ENCODE measurements at regions not wholly inside any gene's neighbourhood (a gene's known extent, or its start where the extent isn't known, plus 50 kb on each side); places are given as distances from the start of the nearest gene placed in this dataset.

- H3K36me3 ChIP-seq (ENCODE audit: control insufficient read depth in 3 of 3, insufficient read depth in 3 of 3, low read length in 3 of 3): no peaks in the 10 kb centered on the region
- H3K27ac ChIP-seq (ENCODE audit: low read depth, low read length): no peak overlapping the region
- no peak overlapping the region for H3K4me3 ChIP-seq (ENCODE audit: low read length in 3 of 3)
- H3K4me1 ChIP-seq (ENCODE audit: control insufficient read depth in 3 of 3, insufficient read depth in 3 of 3, low read length in 3 of 3): no peaks in the 10 kb centered on the region
- H3K9ac ChIP-seq (ENCODE audit: low read depth in 1 of 3, low read length in 3 of 3): no peak overlapping the region
- H3K27me3 ChIP-seq (ENCODE audit: control insufficient read depth in 3 of 3, insufficient read depth in 3 of 3, low read length in 3 of 3): no peaks in the 10 kb centered on the region
- H3K9me3 ChIP-seq (ENCODE audit: control insufficient read depth in 3 of 3, low read length in 3 of 3): no peaks in the 10 kb centered on the region
These were observed 395.9 kb upstream of the CADM1 start for GRCh38 chr11:115900111-115900510.

DNA sequence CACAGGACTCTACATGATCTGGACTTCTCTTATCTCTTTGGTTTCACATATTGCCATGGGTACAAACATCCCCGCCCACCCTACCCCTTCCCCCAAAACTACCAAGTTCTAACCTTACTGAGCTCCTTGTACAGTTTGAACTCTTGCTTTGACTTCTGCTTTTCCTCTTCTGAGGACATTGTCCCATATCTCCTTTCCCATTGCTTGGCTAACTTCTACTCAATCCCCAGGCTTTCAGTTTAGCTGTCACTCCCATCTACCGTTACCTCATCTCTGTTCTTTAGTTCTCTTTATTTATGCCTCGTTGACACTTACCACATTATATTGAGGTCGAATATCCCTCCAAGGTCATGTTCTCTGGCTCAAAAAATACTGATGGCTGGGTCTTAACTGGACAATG is 393.5 kb upstream of the CADM1 start:
- Histone ChIP-seq H3K9me3 (ENCODE audit: control insufficient read depth in 3 of 3, low read length in 3 of 3) (no peaks in the 10 kb centered on the region), H3K27ac (ENCODE audit: low read depth, low read length) (no peak overlapping the region), H3K4me3 (ENCODE audit: low read length in 3 of 3) (no peak overlapping the region), H3K4me1 (ENCODE audit: control insufficient read depth in 3 of 3, insufficient read depth in 3 of 3, low read length in 3 of 3) (no peaks in the 10 kb centered on the region), H3K9ac (ENCODE audit: low read depth in 1 of 3, low read length in 3 of 3) (no peak overlapping the region), H3K27me3 (ENCODE audit: control insufficient read depth in 3 of 3, insufficient read depth in 3 of 3, low read length in 3 of 3) (peaks cover 0 to 6% (median 0%) of the 10 kb centered on the region in 3 donors), H3K36me3 (ENCODE audit: control insufficient read depth in 3 of 3, insufficient read depth in 3 of 3, low read length in 3 of 3) (no peaks in the 10 kb centered on the region)

- no peaks in the 10 kb centered on the region for H3K4me1 ChIP-seq (ENCODE audit: control insufficient read depth in 3 of 3, insufficient read depth in 3 of 3, low read length in 3 of 3)
- H3K27me3 ChIP-seq (ENCODE audit: control insufficient read depth in 3 of 3, insufficient read depth in 3 of 3, low read length in 3 of 3): peaks cover 0 to 6% (median 0%) of the 10 kb centered on the region in 3 donors
- no peak overlapping the region for H3K4me3 ChIP-seq (ENCODE audit: low read length in 3 of 3)
- no peak overlapping the region for H3K27ac ChIP-seq (ENCODE audit: low read depth, low read length)
- no peak overlapping the region for H3K9ac ChIP-seq (ENCODE audit: low read depth in 1 of 3, low read length in 3 of 3)
- H3K9me3 ChIP-seq (ENCODE audit: control insufficient read depth in 3 of 3, low read length in 3 of 3): no peaks in the 10 kb centered on the region
- H3K36me3 ChIP-seq (ENCODE audit: control insufficient read depth in 3 of 3, insufficient read depth in 3 of 3, low read length in 3 of 3): no peaks in the 10 kb centered on the region
These were observed 391.9 kb upstream of the CADM1 start for GRCh38 chr11:115896084-115896483.

DNA sequence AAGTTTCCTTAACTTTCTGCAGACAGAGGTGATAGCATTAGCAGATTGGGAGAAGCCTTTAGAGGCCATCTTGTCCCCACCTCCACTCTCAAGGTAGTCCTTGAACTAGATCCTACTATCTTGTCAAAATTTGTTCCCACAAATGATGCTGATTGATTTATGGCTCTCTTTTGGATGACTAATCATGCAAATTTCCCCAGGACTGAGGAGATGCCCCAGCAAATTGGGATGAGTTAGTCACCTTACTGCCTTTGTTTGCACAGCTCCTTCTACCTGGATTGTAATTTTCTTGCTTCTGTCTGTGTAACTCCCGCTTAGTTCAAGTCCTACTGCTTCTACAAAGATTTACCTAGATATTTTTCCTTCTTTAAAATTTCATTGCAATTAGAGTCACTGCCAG is 391.4 kb upstream of the CADM1 start:
- no peaks in the 10 kb centered on the region for H3K4me1 ChIP-seq (ENCODE audit: control insufficient read depth in 3 of 3, insufficient read depth in 3 of 3, low read length in 3 of 3)
- H3K27ac ChIP-seq (ENCODE audit: low read depth, low read length): no peak overlapping the region
- peaks cover 0 to 6% (median 0%) of the 10 kb centered on the region in 3 donors for H3K27me3 ChIP-seq (ENCODE audit: control insufficient read depth in 3 of 3, insufficient read depth in 3 of 3, low read length in 3 of 3)
- H3K36me3 ChIP-seq (ENCODE audit: control insufficient read depth in 3 of 3, insufficient read depth in 3 of 3, low read length in 3 of 3): no peaks in the 10 kb centered on the region
- H3K9me3 ChIP-seq (ENCODE audit: control insufficient read depth in 3 of 3, low read length in 3 of 3): no peaks in the 10 kb centered on the region
- H3K4me3 ChIP-seq (ENCODE audit: low read length in 3 of 3): no peak overlapping the region
- no peak overlapping the region for H3K9ac ChIP-seq (ENCODE audit: low read depth in 1 of 3, low read length in 3 of 3)

- no peaks in the 10 kb centered on the region for H3K9me3 ChIP-seq (ENCODE audit: control insufficient read depth in 3 of 3, low read length in 3 of 3)
- H3K36me3 ChIP-seq (ENCODE audit: control insufficient read depth in 3 of 3, insufficient read depth in 3 of 3, low read length in 3 of 3): no peaks in the 10 kb centered on the region
- H3K27ac ChIP-seq (ENCODE audit: low read depth, low read length): no peak overlapping the region
- no peak overlapping the region for H3K4me3 ChIP-seq (ENCODE audit: low read length in 3 of 3)
- peaks cover 0 to 6% (median 0%) of the 10 kb centered on the region in 3 donors for H3K27me3 ChIP-seq (ENCODE audit: control insufficient read depth in 3 of 3, insufficient read depth in 3 of 3, low read length in 3 of 3)
- no peak overlapping the region for H3K9ac ChIP-seq (ENCODE audit: low read depth in 1 of 3, low read length in 3 of 3)
- H3K4me1 ChIP-seq (ENCODE audit: control insufficient read depth in 3 of 3, insufficient read depth in 3 of 3, low read length in 3 of 3): no peaks in the 10 kb centered on the region
These were observed 390.0 kb upstream of the CADM1 start for GRCh38 chr11:115894176-115894575.

GRCh38 chr11:115893461-115894099 is 389.4 kb upstream of the CADM1 start:
- Histone ChIP-seq H3K4me1 (ENCODE audit: control insufficient read depth in 3 of 3, insufficient read depth in 3 of 3, low read length in 3 of 3) (no peaks in the 10 kb centered on the region), H3K9me3 (ENCODE audit: control insufficient read depth in 3 of 3, low read length in 3 of 3) (no peaks in the 10 kb centered on the region), H3K36me3 (ENCODE audit: control insufficient read depth in 3 of 3, insufficient read depth in 3 of 3, low read length in 3 of 3) (no peaks in the 10 kb centered on the region), H3K27me3 (ENCODE audit: control insufficient read depth in 3 of 3, insufficient read depth in 3 of 3, low read length in 3 of 3) (peaks cover 0 to 6% (median 0%) of the 10 kb centered on the region in 3 donors), H3K4me3 (ENCODE audit: low read length in 3 of 3) (no peak overlapping the region), H3K9ac (ENCODE audit: low read depth in 1 of 3, low read length in 3 of 3) (no peak overlapping the region), H3K27ac (ENCODE audit: low read depth, low read length) (no peak overlapping the region)

DNA sequence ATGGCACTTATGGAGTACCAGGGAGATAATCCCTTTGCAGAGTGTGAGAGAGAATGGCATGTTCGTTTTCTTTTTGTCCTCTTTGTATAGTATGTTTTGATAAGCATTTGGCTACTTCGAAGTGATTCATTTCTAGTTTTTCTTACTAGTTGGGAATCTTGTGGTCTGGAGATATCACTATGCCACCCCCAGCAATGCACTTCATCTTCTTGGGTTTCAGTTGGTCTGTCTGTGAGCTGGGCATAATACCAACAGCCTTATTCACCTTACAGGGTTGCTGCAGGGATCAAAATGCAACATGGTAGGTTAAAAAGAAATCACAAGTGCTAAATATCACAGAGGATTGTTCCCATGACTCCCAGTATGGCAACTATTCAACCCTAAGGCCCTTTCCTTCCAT is 387.8 kb upstream of the CADM1 start:
- Histone ChIP-seq H3K36me3 (ENCODE audit: control insufficient read depth in 3 of 3, insufficient read depth in 3 of 3, low read length in 3 of 3) (no peaks in the 10 kb centered on the region), H3K27ac (ENCODE audit: low read depth, low read length) (no peak overlapping the region), H3K4me3 (ENCODE audit: low read length in 3 of 3) (no peak overlapping the region), H3K4me1 (ENCODE audit: control insufficient read depth in 3 of 3, insufficient read depth in 3 of 3, low read length in 3 of 3) (no peaks in the 10 kb centered on the region), H3K27me3 (ENCODE audit: control insufficient read depth in 3 of 3, insufficient read depth in 3 of 3, low read length in 3 of 3) (peaks cover 0 to 8% (median 0%) of the 10 kb centered on the region in 3 donors), H3K9me3 (ENCODE audit: control insufficient read depth in 3 of 3, low read length in 3 of 3) (no peaks in the 10 kb centered on the region), H3K9ac (ENCODE audit: low read depth in 1 of 3, low read length in 3 of 3) (no peak overlapping the region)

DNA sequence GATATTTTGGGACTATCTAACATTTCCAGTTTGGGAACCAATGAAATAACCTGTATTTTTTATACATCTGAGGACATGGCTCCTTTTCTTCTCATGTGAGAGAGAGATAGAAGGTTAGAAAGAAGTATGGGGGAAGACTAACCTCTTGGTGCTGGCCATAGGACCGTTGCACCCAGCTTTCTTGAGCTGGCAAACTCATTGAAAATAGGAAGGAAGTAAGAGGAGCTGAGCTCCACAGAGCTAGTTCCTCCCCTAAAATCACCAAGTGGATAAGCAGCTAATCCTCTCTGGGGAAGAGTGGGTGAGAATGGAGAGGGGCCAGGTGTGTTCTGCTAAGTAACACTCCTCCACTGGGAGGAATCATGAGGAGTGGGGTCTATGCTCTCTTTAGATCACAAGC is 387.4 kb upstream of the CADM1 start:
- H3K4me3 ChIP-seq (ENCODE audit: low read length in 3 of 3): no peak overlapping the region
- no peaks in the 10 kb centered on the region for H3K36me3 ChIP-seq (ENCODE audit: control insufficient read depth in 3 of 3, insufficient read depth in 3 of 3, low read length in 3 of 3)
- no peaks in the 10 kb centered on the region for H3K9me3 ChIP-seq (ENCODE audit: control insufficient read depth in 3 of 3, low read length in 3 of 3)
- H3K27ac ChIP-seq (ENCODE audit: low read depth, low read length): no peak overlapping the region
- no peak overlapping the region for H3K9ac ChIP-seq (ENCODE audit: low read depth in 1 of 3, low read length in 3 of 3)
- no peaks in the 10 kb centered on the region for H3K4me1 ChIP-seq (ENCODE audit: control insufficient read depth in 3 of 3, insufficient read depth in 3 of 3, low read length in 3 of 3)
- peaks cover 0 to 8% (median 0%) of the 10 kb centered on the region in 3 donors for H3K27me3 ChIP-seq (ENCODE audit: control insufficient read depth in 3 of 3, insufficient read depth in 3 of 3, low read length in 3 of 3)

DNA sequence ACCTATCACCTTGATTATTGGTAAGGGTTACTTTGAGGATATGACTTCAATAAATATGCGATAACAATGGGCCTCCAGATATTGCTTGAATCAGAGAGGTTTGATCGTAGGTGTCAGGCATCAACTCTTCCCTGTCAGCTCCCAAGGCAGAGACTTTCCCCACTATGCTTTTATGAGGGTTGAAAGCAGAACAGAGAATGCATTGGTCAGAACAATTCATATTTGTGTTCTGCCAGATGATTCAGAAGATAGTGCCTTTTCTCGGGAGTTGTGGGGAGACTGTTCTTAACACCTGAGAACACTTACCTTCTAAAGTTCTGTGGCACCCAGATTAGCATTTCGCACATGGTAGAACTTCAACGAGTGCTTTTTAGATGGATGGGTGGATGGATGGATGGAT is 386.3 kb upstream of the CADM1 start:
- no peaks in the 10 kb centered on the region for H3K36me3 ChIP-seq (ENCODE audit: control insufficient read depth in 3 of 3, insufficient read depth in 3 of 3, low read length in 3 of 3)
- H3K27me3 ChIP-seq (ENCODE audit: control insufficient read depth in 3 of 3, insufficient read depth in 3 of 3, low read length in 3 of 3): peaks cover 0 to 8% (median 0%) of the 10 kb centered on the region in 3 donors
- H3K27ac ChIP-seq (ENCODE audit: low read depth, low read length): no peak overlapping the region
- H3K9me3 ChIP-seq (ENCODE audit: control insufficient read depth in 3 of 3, low read length in 3 of 3): no peaks in the 10 kb centered on the region
- no peak overlapping the region for H3K9ac ChIP-seq (ENCODE audit: low read depth in 1 of 3, low read length in 3 of 3)
- H3K4me3 ChIP-seq (ENCODE audit: low read length in 3 of 3): no peak overlapping the region
- H3K4me1 ChIP-seq (ENCODE audit: control insufficient read depth in 3 of 3, insufficient read depth in 3 of 3, low read length in 3 of 3): peaks cover 0 to 4% (median 0%) of the 10 kb centered on the region in 3 donors

GRCh38 chr11:115889712-115890111 is 385.5 kb upstream of the CADM1 start:
- Histone ChIP-seq H3K9me3 (ENCODE audit: control insufficient read depth in 3 of 3, low read length in 3 of 3) (no peaks in the 10 kb centered on the region), H3K36me3 (ENCODE audit: control insufficient read depth in 3 of 3, insufficient read depth in 3 of 3, low read length in 3 of 3) (no peaks in the 10 kb centered on the region), H3K4me1 (ENCODE audit: control insufficient read depth in 3 of 3, insufficient read depth in 3 of 3, low read length in 3 of 3) (peaks cover 0 to 4% (median 0%) of the 10 kb centered on the region in 3 donors), H3K27me3 (ENCODE audit: control insufficient read depth in 3 of 3, insufficient read depth in 3 of 3, low read length in 3 of 3) (peaks cover 0 to 8% (median 0%) of the 10 kb centered on the region in 3 donors), H3K27ac (ENCODE audit: low read depth, low read length) (no peak overlapping the region), H3K4me3 (ENCODE audit: low read length in 3 of 3) (no peak overlapping the region), H3K9ac (ENCODE audit: low read depth in 1 of 3, low read length in 3 of 3) (no peak overlapping the region)

Measured in skeletal muscle tissue (tissue), 3 donors.